ENCODE measurements at regions not wholly inside any gene's neighbourhood (a gene's known extent, or its start where the extent isn't known, plus 50 kb on each side); places are given as distances from the start of the nearest gene placed in this dataset.

GRCh38 chr3:152606146-152606545 is 228.8 kb upstream of the P2RY1 start:
- no peak for TF ChIP-seq FOXM1 (IDR thresholded peaks at IDR 0.05; ENCODE audit: low read depth)
- no peak for TF ChIP-seq FOXM1 (CRISPR knock-in tag; IDR thresholded peaks at IDR 0.05; ENCODE audit: low read depth)
- TF ChIP-seq EP300 (IDR thresholded peaks at IDR 0.05; ENCODE audit: low read length): no peak
- no peak for TF ChIP-seq USF1 (CRISPR knock-in tag; IDR thresholded peaks at IDR 0.05)

Data from K562 (cell line).